ENCODE measurements at regions not wholly inside any gene's neighbourhood (a gene's known extent, or its start where the extent isn't known, plus 50 kb on each side); places are given as distances from the start of the nearest gene placed in this dataset.

DNA sequence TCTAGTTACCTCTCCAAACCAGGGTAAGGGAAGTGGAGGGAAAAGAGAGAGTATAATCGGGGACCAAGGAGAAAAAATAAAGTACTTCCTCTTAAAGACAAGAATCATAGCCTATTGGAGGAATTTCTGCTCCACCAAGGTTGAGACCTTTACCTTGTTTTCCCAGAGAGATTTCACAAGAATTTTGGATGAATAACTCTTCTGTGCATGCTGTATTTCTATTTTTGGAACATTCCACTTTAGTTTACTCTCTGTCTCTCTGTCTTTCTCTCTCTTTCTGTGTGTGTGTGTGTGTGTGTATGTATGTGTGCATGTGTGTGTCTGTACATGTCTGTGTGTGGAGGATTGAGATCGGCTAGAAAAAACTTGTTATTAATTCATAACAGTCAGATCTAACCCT, 318.4 kb upstream of the RGS18 start:
- no peak for TF ChIP-seq POLR2A (IDR thresholded peaks at IDR 0.05; ENCODE audit: extremely low read depth, insufficient read length)
- TF ChIP-seq, protein P1, sequence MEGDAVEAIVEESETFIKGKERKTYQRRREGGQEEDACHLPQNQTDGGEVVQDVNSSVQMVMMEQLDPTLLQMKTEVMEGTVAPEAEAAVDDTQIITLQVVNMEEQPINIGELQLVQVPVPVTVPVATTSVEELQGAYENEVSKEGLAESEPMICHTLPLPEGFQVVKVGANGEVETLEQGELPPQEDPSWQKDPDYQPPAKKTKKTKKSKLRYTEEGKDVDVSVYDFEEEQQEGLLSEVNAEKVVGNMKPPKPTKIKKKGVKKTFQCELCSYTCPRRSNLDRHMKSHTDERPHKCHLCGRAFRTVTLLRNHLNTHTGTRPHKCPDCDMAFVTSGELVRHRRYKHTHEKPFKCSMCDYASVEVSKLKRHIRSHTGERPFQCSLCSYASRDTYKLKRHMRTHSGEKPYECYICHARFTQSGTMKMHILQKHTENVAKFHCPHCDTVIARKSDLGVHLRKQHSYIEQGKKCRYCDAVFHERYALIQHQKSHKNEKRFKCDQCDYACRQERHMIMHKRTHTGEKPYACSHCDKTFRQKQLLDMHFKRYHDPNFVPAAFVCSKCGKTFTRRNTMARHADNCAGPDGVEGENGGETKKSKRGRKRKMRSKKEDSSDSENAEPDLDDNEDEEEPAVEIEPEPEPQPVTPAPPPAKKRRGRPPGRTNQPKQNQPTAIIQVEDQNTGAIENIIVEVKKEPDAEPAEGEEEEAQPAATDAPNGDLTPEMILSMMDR (IDR thresholded peaks at IDR 0.05; ENCODE audit: low read depth, low read length) = no peak

Measured in NB4 (cell line).